Duodenal mucosa (tissue), 2 donors: ENCODE measurements at regions not wholly inside any gene's neighbourhood (a gene's known extent, or its start where the extent isn't known, plus 50 kb on each side); places are given as distances from the start of the nearest gene placed in this dataset.
"Not testable (repeated sequence)": the region's sequence is repeated elsewhere in the genome, so short reads cannot be mapped to it uniquely, and the experiment has no call there.

Experiments used
- H3K27ac ChIP-seq: one replicate; pipeline ENCODE4 v1.7.0; 2013; ENCODE audit warnings: low read depth, low read length
- H3K27me3 ChIP-seq, 2 donors: one replicate each; pipeline ENCODE4 v1.7.0; 2013; ENCODE audit warnings: low read length in 2 of 2, control low read depth in 1 of 2; ENCODE audit not compliant: insufficient read depth in 2 of 2, control insufficient read depth in 1 of 2
- H3K36me3 ChIP-seq, 2 donors: one replicate each; pipeline ENCODE4 v1.7.0; 2013; ENCODE audit warnings: low read length in 2 of 2, control low read depth in 1 of 2; ENCODE audit not compliant: insufficient read depth in 2 of 2, control insufficient read depth in 1 of 2
- H3K4me1 ChIP-seq, 2 donors: one replicate each; pipeline ENCODE4 v1.7.0; 2013; ENCODE audit warnings: low read length in 2 of 2, control low read depth in 1 of 2; ENCODE audit not compliant: insufficient read depth in 2 of 2, control insufficient read depth in 1 of 2
- H3K4me3 ChIP-seq, 2 donors: one replicate each; pipeline ENCODE4 v1.7.0; 2013; ENCODE audit warnings: low read length in 2 of 2, low read depth in 1 of 2
- H3K9ac ChIP-seq, 2 donors: one replicate each; pipeline ENCODE4 v1.7.0; 2013; ENCODE audit warnings: low read length in 2 of 2, low read depth in 1 of 2
- H3K9me3 ChIP-seq, 2 donors: one replicate each; pipeline ENCODE4 v1.7.0; 2013; ENCODE audit warnings: low read length in 2 of 2, control low read depth in 1 of 2; ENCODE audit not compliant: control insufficient read depth in 1 of 2

GRCh38 chr15:20289538-20290103 is 252.0 kb downstream of the GOLGA6L6 start:
- H3K27ac ChIP-seq, H3K4me1 ChIP-seq, H3K9ac ChIP-seq, H3K4me3 ChIP-seq, H3K36me3 ChIP-seq, H3K27me3 ChIP-seq: not testable (repeated sequence)
- H3K9me3 ChIP-seq, result peaks cover 10 to 28% of the 10 kb centered on the region in 2 donors

GRCh38 chr15:20288800-20289537 is 252.6 kb downstream of the GOLGA6L6 start:
- H3K9ac ChIP-seq, H3K4me3 ChIP-seq, H3K4me1 ChIP-seq, H3K27me3 ChIP-seq, H3K27ac ChIP-seq, H3K36me3 ChIP-seq: not testable (repeated sequence)
- H3K9me3 ChIP-seq, result peaks cover 9 to 23% of the 10 kb centered on the region in 2 donors

GRCh38 chr15:20286559-20286958 is 255.0 kb downstream of the GOLGA6L6 start:
- H3K9me3 ChIP-seq, result peaks cover 11 to 23% of the 10 kb centered on the region in 2 donors
- H3K36me3 ChIP-seq, H3K4me1 ChIP-seq, H3K27ac ChIP-seq, H3K27me3 ChIP-seq, H3K9ac ChIP-seq, H3K4me3 ChIP-seq: not testable (repeated sequence)

GRCh38 chr15:20285696-20286300 is 255.8 kb downstream of the GOLGA6L6 start:
- H3K36me3 ChIP-seq, H3K27me3 ChIP-seq, H3K4me3 ChIP-seq, H3K27ac ChIP-seq, H3K4me1 ChIP-seq, H3K9ac ChIP-seq: not testable (repeated sequence)
- H3K9me3 ChIP-seq, result peaks cover 18 to 31% of the 10 kb centered on the region in 2 donors

GRCh38 chr15:20284891-20285535 is 256.6 kb downstream of the GOLGA6L6 start:
- not testable (repeated sequence) for H3K4me3 ChIP-seq, H3K9ac ChIP-seq, H3K36me3 ChIP-seq, H3K27me3 ChIP-seq, H3K4me1 ChIP-seq, H3K27ac ChIP-seq
- peaks cover 23 to 38% of the 10 kb centered on the region in 2 donors for H3K9me3 ChIP-seq

- not testable (repeated sequence) for H3K4me1 ChIP-seq
Measured at GRCh38 chr15:20283651-20284050, 257.9 kb downstream of the GOLGA6L6 start.

GRCh38 chr15:20282491-20282943 is 259.1 kb downstream of the GOLGA6L6 start:
- H3K27me3 ChIP-seq, H3K4me3 ChIP-seq, H3K9ac ChIP-seq, H3K4me1 ChIP-seq, H3K36me3 ChIP-seq, H3K27ac ChIP-seq: not testable (repeated sequence)
- H3K9me3 ChIP-seq, result peaks cover 26 to 34% of the 10 kb centered on the region in 2 donors

More at GRCh38 chr15:20283651-20284050, 257.9 kb downstream of the GOLGA6L6 start:
- not testable (repeated sequence) for H3K27me3 ChIP-seq, H3K27ac ChIP-seq, H3K9ac ChIP-seq, H3K4me3 ChIP-seq, H3K36me3 ChIP-seq
- H3K9me3 ChIP-seq, result peaks cover 26 to 33% of the 10 kb centered on the region in 2 donors

- H3K4me3 ChIP-seq, result peak overlapping the region in 1 of 2 donors; percentile 13
- not testable (repeated sequence) for H3K27ac ChIP-seq, H3K36me3 ChIP-seq, H3K27me3 ChIP-seq, H3K4me1 ChIP-seq, H3K9ac ChIP-seq
- H3K9me3 ChIP-seq, result peaks cover 30 to 37% of the 10 kb centered on the region in 2 donors
Measured at GRCh38 chr15:20281567-20282275, 259.9 kb downstream of the GOLGA6L6 start.

- Histone ChIP-seq H3K27ac (no peak overlapping the region), H3K9ac (no peak overlapping the region), H3K9me3 (peaks cover 31 to 40% of the 10 kb centered on the region in 2 donors), H3K27me3 (no peaks in the 10 kb centered on the region), H3K36me3 (no peaks in the 10 kb centered on the region), H3K4me1 (no peaks in the 10 kb centered on the region), H3K4me3 (peak overlapping the region in 1 of 2 donors; percentile 13)
Measured at GRCh38 chr15:20280933-20281463, 260.6 kb downstream of the GOLGA6L6 start.
